ENCODE measurements at regions not wholly inside any gene's neighbourhood (a gene's known extent, or its start where the extent isn't known, plus 50 kb on each side); places are given as distances from the start of the nearest gene placed in this dataset.

GRCh38 chr3:113079218-113079961 is 88.6 kb downstream of the GTPBP8 start:
- TF ChIP-seq CTCF (IDR thresholded peaks at IDR 0.05; ENCODE audit: control extremely low read depth in 1 of 3, insufficient read depth in 1 of 3, low read depth in 1 of 3, low read length in 3 of 3) (no peak), JUN (IDR thresholded peaks at IDR 0.05; ENCODE audit: low read depth, low read length) (no peak), EZH2 (IDR thresholded peaks at IDR 0.05; ENCODE audit: low read depth, low read length, severe bottlenecking) (no peak), USF2 (IDR thresholded peaks at IDR 0.05; ENCODE audit: low read length) (no peak)
